Trophoblast cell (in vitro differentiated cells and primary cell): ENCODE measurements at regions not wholly inside any gene's neighbourhood (a gene's known extent, or its start where the extent isn't known, plus 50 kb on each side); places are given as distances from the start of the nearest gene placed in this dataset.

Source experiments
- DNase-seq, 2 donors: peaks; one replicate each; pipeline ENCODE4 v3.0.0-alpha.2; 2016
- H2AFZ ChIP-seq: 2 replicates; pipeline ENCODE4 v1.6.1; 2013; ENCODE audit warnings: low read length, moderate library complexity, mild to moderate bottlenecking; ENCODE audit not compliant: insufficient read depth, poor library complexity
- H2AK5ac ChIP-seq: 2 replicates; pipeline ENCODE4 v1.6.1; 2013; ENCODE audit warnings: mild to moderate bottlenecking, low read length
- H2BK120ac ChIP-seq: 2 replicates; pipeline ENCODE4 v1.6.1; 2013; ENCODE audit warnings: low read length, mild to moderate bottlenecking, moderate library complexity; ENCODE audit not compliant: insufficient read depth, poor library complexity
- H2BK12ac ChIP-seq: 2 replicates; pipeline ENCODE4 v1.6.1; 2013; ENCODE audit warnings: mild to moderate bottlenecking, low read length, moderate library complexity
- H2BK5ac ChIP-seq: 2 replicates; pipeline ENCODE4 v1.6.1; 2013; ENCODE audit warnings: low read length, low read depth, moderate library complexity, mild to moderate bottlenecking; ENCODE audit not compliant: poor library complexity
- H3K14ac ChIP-seq: 2 replicates; pipeline ENCODE4 v1.6.1; 2013; ENCODE audit warnings: mild to moderate bottlenecking, low read length
- H3K18ac ChIP-seq: 2 replicates; pipeline ENCODE4 v1.6.1; 2013; ENCODE audit warnings: mild to moderate bottlenecking, low read length
- H3K23ac ChIP-seq: 2 replicates; pipeline ENCODE4 v1.6.1; 2013; ENCODE audit warnings: low read length
- H3K27ac ChIP-seq: 2 replicates; pipeline ENCODE4 v1.5.1; 2013; ENCODE audit warnings: low read depth, mild to moderate bottlenecking, inconsistent platforms, low read length, moderate library complexity
- H3K27me3 ChIP-seq: 2 replicates; pipeline ENCODE4 v1.6.1; 2013; ENCODE audit warnings: inconsistent platforms, mild to moderate bottlenecking, low read length, moderate library complexity; ENCODE audit not compliant: insufficient read depth
- H3K36me3 ChIP-seq, 2 experiments: 1 replicate in 1 of 2; 2 replicates in 1 of 2; pipeline ENCODE4 v1.6.1; 2013; ENCODE audit warnings: low read length in 2 of 2, mild to moderate bottlenecking in 2 of 2, moderate library complexity in 1 of 2; ENCODE audit not compliant: insufficient read depth in 2 of 2, control insufficient read depth in 1 of 2
- H3K4ac ChIP-seq: 2 replicates; pipeline ENCODE4 v1.6.1; 2013; ENCODE audit warnings: low read depth, mild to moderate bottlenecking, low read length, moderate library complexity
- H3K4me1 ChIP-seq, 2 experiments: 1 replicate in 1 of 2; 2 replicates in 1 of 2; pipeline ENCODE4 v1.6.1; 2013; ENCODE audit warnings: low read length in 2 of 2, mild to moderate bottlenecking in 2 of 2, moderate library complexity in 1 of 2; ENCODE audit not compliant: insufficient read depth in 2 of 2, control insufficient read depth in 1 of 2
- H3K4me2 ChIP-seq: 2 replicates; pipeline ENCODE4 v1.6.1; 2013; ENCODE audit warnings: inconsistent platforms, mild to moderate bottlenecking, low read length, moderate library complexity
- H3K4me3 ChIP-seq: 2 replicates; pipeline ENCODE4 v1.5.1; 2013; ENCODE audit warnings: mild to moderate bottlenecking, low read depth, low read length, inconsistent platforms
- H3K79me1 ChIP-seq: one replicate; pipeline ENCODE4 v1.6.1; 2013; ENCODE audit warnings: low read length
- H3K79me2 ChIP-seq: 2 replicates; pipeline ENCODE4 v1.6.1; 2013; ENCODE audit warnings: low read length, mild to moderate bottlenecking; ENCODE audit not compliant: control insufficient read depth, insufficient read depth, poor library complexity
- H3K9ac ChIP-seq: 2 replicates; pipeline ENCODE4 v1.6.1; 2013; ENCODE audit warnings: mild to moderate bottlenecking, low read length
- H3K9me3 ChIP-seq: 2 replicates; pipeline ENCODE4 v1.6.1; 2013; ENCODE audit warnings: low read depth, mild to moderate bottlenecking, control low read depth, inconsistent platforms, low read length; ENCODE audit not compliant: insufficient read depth
- H4K12ac ChIP-seq: 2 replicates; pipeline ENCODE4 v1.6.1; 2013; ENCODE audit warnings: low read depth, mild to moderate bottlenecking, low read length, moderate library complexity
- H4K8ac ChIP-seq: 2 replicates; pipeline ENCODE4 v1.6.1; 2013; ENCODE audit warnings: low read depth, mild to moderate bottlenecking, low read length, moderate library complexity
- H4K91ac ChIP-seq: one replicate; pipeline ENCODE4 v1.6.1; 2013; ENCODE audit warnings: low read depth, mild to moderate bottlenecking, low read length, moderate library complexity
- WGBS: extraction: QIAGEN DNeasy Blood & Tissue Kit; methylation state at CpG from one replicate; pipeline ENCODE4 v1.1.7; 2013; ENCODE audit warnings: missing lambda C conversion rate; ENCODE audit not compliant: insufficient read length, insufficient coverage; ENCODE audit errors: extremely low coverage; 5-methylcytosine and 5-hydroxymethylcytosine counted together

- Histone ChIP-seq H3K4me3 (no peak overlapping the region), H4K8ac (no peak overlapping the region), H2BK12ac (no peak overlapping the region), H3K4me2 (no peak overlapping the region), H2AFZ (no peak overlapping the region), H3K79me2 (no peaks in the 10 kb centered on the region), H3K23ac (no peak overlapping the region), H3K4me1 (no peaks in the 10 kb centered on the region), H3K18ac (no peak overlapping the region), H4K91ac (no peak overlapping the region), H3K4ac (no peak overlapping the region), H3K27ac (no peak overlapping the region), H2BK120ac (no peak overlapping the region), H2AK5ac (no peak overlapping the region), H3K9me3 (no peaks in the 10 kb centered on the region), H2BK5ac (no peak overlapping the region), H3K9ac (no peak overlapping the region), H4K12ac (no peak overlapping the region), H3K27me3 (no peaks in the 10 kb centered on the region), H3K14ac (no peak overlapping the region), H3K79me1 (no peaks in the 10 kb centered on the region), H3K36me3 (no peaks in the 10 kb centered on the region)
- DNase-seq = no peak
- no CpG with 5 or more reads among the region's 1 CpG for WGBS
Measured at GRCh38 chr2:67806816-67807215, 256.0 kb downstream of the C1D start.

GRCh38 chr2:67808112-67808511 lies 254.7 kb downstream of the C1D start:
- H3K9me3 ChIP-seq = no peaks in the 10 kb centered on the region
- no peak overlapping the region for H2BK12ac ChIP-seq
- no peak overlapping the region for H2BK5ac ChIP-seq
- H4K12ac ChIP-seq = no peak overlapping the region
- H3K36me3 ChIP-seq = no peaks in the 10 kb centered on the region
- H3K4me2 ChIP-seq = no peak overlapping the region
- H3K18ac ChIP-seq = no peak overlapping the region
- no peak overlapping the region for H3K9ac ChIP-seq
- H4K91ac ChIP-seq = no peak overlapping the region
- no peak overlapping the region for H3K14ac ChIP-seq
- H3K27me3 ChIP-seq = no peaks in the 10 kb centered on the region
- no peaks in the 10 kb centered on the region for H3K79me1 ChIP-seq
- H3K4me3 ChIP-seq = no peak overlapping the region
- H4K8ac ChIP-seq = no peak overlapping the region
- H2BK120ac ChIP-seq = no peak overlapping the region
- H3K4me1 ChIP-seq = no peaks in the 10 kb centered on the region
- H2AK5ac ChIP-seq = no peak overlapping the region
- H2AFZ ChIP-seq = no peak overlapping the region
- H3K4ac ChIP-seq = no peak overlapping the region
- DNase-seq = no peak
- no peak overlapping the region for H3K23ac ChIP-seq
- H3K79me2 ChIP-seq = no peaks in the 10 kb centered on the region
- no peak overlapping the region for H3K27ac ChIP-seq

- Histone ChIP-seq H3K9ac (no peak overlapping the region), H3K18ac (no peak overlapping the region), H3K4me3 (no peak overlapping the region), H3K79me1 (no peaks in the 10 kb centered on the region), H3K4ac (no peak overlapping the region), H4K12ac (no peak overlapping the region), H2BK5ac (no peak overlapping the region), H3K14ac (no peak overlapping the region), H2BK120ac (no peak overlapping the region), H4K91ac (no peak overlapping the region), H3K4me1 (no peaks in the 10 kb centered on the region), H3K4me2 (no peak overlapping the region), H3K23ac (no peak overlapping the region), H2AFZ (no peak overlapping the region), H3K27me3 (no peaks in the 10 kb centered on the region), H3K79me2 (no peaks in the 10 kb centered on the region), H3K27ac (no peak overlapping the region), H3K36me3 (no peaks in the 10 kb centered on the region), H3K9me3 (no peaks in the 10 kb centered on the region), H2AK5ac (no peak overlapping the region), H4K8ac (no peak overlapping the region), H2BK12ac (no peak overlapping the region)
- no CpG with 5 or more reads among the region's 1 CpG for WGBS
- DNase-seq = no peak
Measured at GRCh38 chr2:67812682-67813081, 250.1 kb downstream of the C1D start.

- Histone ChIP-seq H3K27me3 (no peaks in the 10 kb centered on the region), H3K9ac (no peak overlapping the region), H3K9me3 (no peaks in the 10 kb centered on the region), H3K27ac (no peak overlapping the region), H2AFZ (no peak overlapping the region), H3K4me3 (no peak overlapping the region), H2BK120ac (no peak overlapping the region), H3K4ac (no peak overlapping the region), H2BK5ac (no peak overlapping the region), H4K91ac (no peak overlapping the region), H3K23ac (no peak overlapping the region), H3K4me2 (no peak overlapping the region), H2AK5ac (no peak overlapping the region), H2BK12ac (no peak overlapping the region), H4K8ac (no peak overlapping the region), H3K14ac (no peak overlapping the region), H3K18ac (no peak overlapping the region), H3K79me1 (no peaks in the 10 kb centered on the region), H3K4me1 (no peaks in the 10 kb centered on the region), H4K12ac (no peak overlapping the region), H3K36me3 (no peaks in the 10 kb centered on the region), H3K79me2 (no peaks in the 10 kb centered on the region)
- no CpG with 5 or more reads among the region's 8 CpGs for WGBS
- DNase-seq = no peak
Measured at GRCh38 chr2:67823726-67824125, 239.1 kb downstream of the C1D start.

- H3K14ac ChIP-seq = no peak overlapping the region
Measured at GRCh38 chr2:67824186-67824585, 238.6 kb downstream of the C1D start.

More at GRCh38 chr2:67824186-67824585, 238.6 kb downstream of the C1D start:
- Histone ChIP-seq H3K4me3 (no peak overlapping the region), H3K23ac (no peak overlapping the region), H3K27me3 (no peaks in the 10 kb centered on the region), H3K79me1 (no peaks in the 10 kb centered on the region), H3K9ac (no peak overlapping the region), H2BK12ac (no peak overlapping the region), H3K4me1 (no peaks in the 10 kb centered on the region), H3K79me2 (no peaks in the 10 kb centered on the region), H3K18ac (no peak overlapping the region), H4K8ac (no peak overlapping the region), H3K27ac (no peak overlapping the region), H4K91ac (no peak overlapping the region), H2BK5ac (no peak overlapping the region), H3K4me2 (no peak overlapping the region), H2BK120ac (no peak overlapping the region), H3K9me3 (no peaks in the 10 kb centered on the region), H3K4ac (no peak overlapping the region), H2AFZ (no peak overlapping the region), H3K36me3 (no peaks in the 10 kb centered on the region), H4K12ac (no peak overlapping the region), H2AK5ac (no peak overlapping the region)
- no CpG with 5 or more reads among the region's 6 CpGs for WGBS
- peak; percentile 36 to 47 for DNase-seq
